ENCODE measurements at regions not wholly inside any gene's neighbourhood (a gene's known extent, or its start where the extent isn't known, plus 50 kb on each side); places are given as distances from the start of the nearest gene placed in this dataset.

GRCh38 chr5:125152461-125153189, 406.2 kb upstream of the ZNF608 start:
- intact Hi-C loops (cut with DNase I; ENCODE audit: low total_unique reads) = no loop called here
- 89 to 90% methylated on average over 13 of the region's 13 CpGs for WGBS, 2 donors
- TF ChIP-seq, protein P1, sequence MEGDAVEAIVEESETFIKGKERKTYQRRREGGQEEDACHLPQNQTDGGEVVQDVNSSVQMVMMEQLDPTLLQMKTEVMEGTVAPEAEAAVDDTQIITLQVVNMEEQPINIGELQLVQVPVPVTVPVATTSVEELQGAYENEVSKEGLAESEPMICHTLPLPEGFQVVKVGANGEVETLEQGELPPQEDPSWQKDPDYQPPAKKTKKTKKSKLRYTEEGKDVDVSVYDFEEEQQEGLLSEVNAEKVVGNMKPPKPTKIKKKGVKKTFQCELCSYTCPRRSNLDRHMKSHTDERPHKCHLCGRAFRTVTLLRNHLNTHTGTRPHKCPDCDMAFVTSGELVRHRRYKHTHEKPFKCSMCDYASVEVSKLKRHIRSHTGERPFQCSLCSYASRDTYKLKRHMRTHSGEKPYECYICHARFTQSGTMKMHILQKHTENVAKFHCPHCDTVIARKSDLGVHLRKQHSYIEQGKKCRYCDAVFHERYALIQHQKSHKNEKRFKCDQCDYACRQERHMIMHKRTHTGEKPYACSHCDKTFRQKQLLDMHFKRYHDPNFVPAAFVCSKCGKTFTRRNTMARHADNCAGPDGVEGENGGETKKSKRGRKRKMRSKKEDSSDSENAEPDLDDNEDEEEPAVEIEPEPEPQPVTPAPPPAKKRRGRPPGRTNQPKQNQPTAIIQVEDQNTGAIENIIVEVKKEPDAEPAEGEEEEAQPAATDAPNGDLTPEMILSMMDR (IDR thresholded peaks at IDR 0.05) = no peak
- TF ChIP-seq POLR2A (IDR thresholded peaks at IDR 0.05) = no peak
- H3K4me3 ChIP-seq (ENCODE audit: low read depth, poor library complexity, severe bottlenecking) = no peak overlapping the region
- no peak for DNase-seq (ENCODE audit: low spot score in 2 of 2)

DNA sequence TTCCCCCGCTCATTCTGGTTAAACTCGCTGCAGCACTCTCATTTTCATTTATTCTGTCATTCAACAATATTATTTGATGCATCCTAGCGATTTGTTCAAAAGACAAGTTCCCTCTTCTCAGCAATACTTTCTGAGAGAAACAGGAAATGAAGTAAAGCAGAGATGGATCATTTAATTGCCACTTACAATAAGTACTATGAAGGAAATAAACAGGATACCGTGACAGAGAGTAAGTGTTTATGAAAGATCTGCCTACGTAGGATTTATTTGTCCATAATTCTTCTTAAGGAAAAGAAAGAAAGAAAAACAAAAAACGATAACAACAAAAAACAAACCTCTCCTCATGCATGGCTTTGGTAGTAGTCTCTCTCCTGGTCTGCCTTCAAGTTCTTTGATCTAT, 406.8 kb upstream of the ZNF608 start:
- DNase-seq (ENCODE audit: low spot score in 2 of 2) = no peak
- intact Hi-C loops (cut with DNase I; ENCODE audit: low total_unique reads) = no loop called here
- 49 to 55% methylated on average over 6 of the region's 6 CpGs for WGBS, 2 donors
- H3K4me3 ChIP-seq (ENCODE audit: low read depth, poor library complexity, severe bottlenecking) = no peak overlapping the region
- TF ChIP-seq, protein P1 (IDR thresholded peaks at IDR 0.05) = no peak
- TF ChIP-seq POLR2A (IDR thresholded peaks at IDR 0.05) = no peak

GRCh38 chr5:125154301-125155110, 408.1 kb upstream of the ZNF608 start:
- TF ChIP-seq, protein P1 (IDR thresholded peaks at IDR 0.05) = no peak
- TF ChIP-seq POLR2A (IDR thresholded peaks at IDR 0.05) = no peak
- no peak overlapping the region for H3K4me3 ChIP-seq (ENCODE audit: low read depth, poor library complexity, severe bottlenecking)
- DNase-seq (ENCODE audit: low spot score in 2 of 2) = no peak
- 6 to 65% methylated on average over 1 of the region's 1 CpG for WGBS, 2 donors
- intact Hi-C loops (cut with DNase I; ENCODE audit: low total_unique reads) = no loop called here

DNA sequence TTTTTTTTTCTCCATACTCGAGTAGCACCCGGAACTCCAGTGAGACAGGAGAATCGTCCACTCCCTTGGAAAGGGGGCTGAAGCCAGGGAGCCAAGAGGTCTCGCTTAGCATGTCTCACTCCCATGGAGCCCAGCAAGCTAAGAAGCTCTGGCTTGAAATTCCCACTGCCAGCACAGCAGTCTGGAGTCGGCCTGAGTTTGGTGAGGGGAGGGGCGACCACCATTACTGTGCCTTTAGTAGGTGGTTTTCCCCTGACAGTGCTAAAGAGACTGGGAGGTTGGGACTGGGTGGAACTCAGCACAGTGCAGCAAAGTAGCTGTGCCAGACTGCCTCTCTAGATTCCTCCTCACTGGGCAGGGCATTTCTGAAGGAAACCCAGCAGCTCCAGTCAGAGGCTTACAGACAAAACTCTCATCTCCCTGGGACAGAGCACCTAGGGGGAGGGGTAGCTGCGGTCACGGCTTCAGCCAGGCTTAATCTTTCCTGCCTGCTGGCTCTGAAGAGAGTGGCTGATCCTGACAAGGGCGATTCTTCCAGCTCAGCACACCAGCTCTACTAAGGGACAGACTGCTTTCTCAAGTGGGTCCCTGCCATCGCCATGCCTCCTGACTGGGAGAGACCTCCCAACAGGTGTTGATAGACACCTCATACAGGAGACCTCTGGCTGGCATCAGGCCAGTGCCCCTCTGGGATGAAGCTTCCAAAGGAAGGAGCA, 414.5 kb upstream of the ZNF608 start:
- H3K4me3 ChIP-seq (ENCODE audit: low read depth, poor library complexity, severe bottlenecking) = no peak overlapping the region
- 77 to 90% methylated on average over 6 to 10 of the region's 10 CpGs for WGBS, 2 donors
- intact Hi-C loops (cut with DNase I; ENCODE audit: low total_unique reads) = no loop called here
- no peak for DNase-seq (ENCODE audit: low spot score in 2 of 2)
- TF ChIP-seq, protein P1 (IDR thresholded peaks at IDR 0.05) = no peak
- no peak for TF ChIP-seq POLR2A (IDR thresholded peaks at IDR 0.05)

- 93 to 97% methylated on average over 1 of the region's 1 CpG for WGBS, 2 donors
- H3K4me3 ChIP-seq (ENCODE audit: low read depth, poor library complexity, severe bottlenecking) = no peak overlapping the region
- TF ChIP-seq, protein P1 (IDR thresholded peaks at IDR 0.05) = no peak
- TF ChIP-seq POLR2A (IDR thresholded peaks at IDR 0.05) = no peak
- intact Hi-C loops (cut with DNase I; ENCODE audit: low total_unique reads) = no loop called here
- DNase-seq (ENCODE audit: low spot score in 2 of 2) = no peak
Observed at GRCh38 chr5:125162714-125163113, 416.3 kb upstream of the ZNF608 start.

All from lower leg skin (tissue), 4 donors.